ENCODE measurements at regions not wholly inside any gene's neighbourhood (a gene's known extent, or its start where the extent isn't known, plus 50 kb on each side); places are given as distances from the start of the nearest gene placed in this dataset.

DNA sequence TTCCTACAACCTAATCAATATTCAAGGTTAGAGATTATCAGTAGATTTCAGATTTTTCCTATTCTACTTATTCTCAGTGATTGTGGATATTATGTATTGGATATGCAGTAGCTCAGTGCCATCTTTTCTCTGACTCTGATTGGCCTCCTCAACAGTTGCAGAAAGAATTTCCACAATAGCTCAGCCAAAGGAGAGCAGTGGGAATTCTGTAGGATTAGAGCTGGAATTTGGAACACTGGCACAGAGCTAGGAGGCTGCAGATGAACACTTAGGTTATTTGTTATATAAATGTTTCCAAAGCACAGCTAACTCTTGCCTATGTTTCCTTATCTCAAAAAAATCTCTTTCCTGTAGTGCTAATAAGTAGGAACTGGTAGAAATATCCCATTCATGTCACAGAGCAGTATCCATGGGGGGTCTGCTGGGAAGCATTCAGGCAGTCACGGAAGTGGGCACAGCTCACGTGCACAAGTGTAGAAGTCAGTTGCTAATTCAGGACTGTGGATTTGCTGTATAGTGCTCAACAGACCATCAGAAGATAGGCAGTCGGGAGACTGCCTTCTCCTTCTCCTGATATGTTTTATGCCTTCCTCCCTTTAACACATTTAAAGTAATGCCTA, 116.2 kb upstream of the TMEM260 start:
- TF ChIP-seq POLR2A (IDR thresholded peaks at IDR 0.05; ENCODE audit: low read depth, low read length) (no peak), POLR2AphosphoS5 (IDR thresholded peaks at IDR 0.05; ENCODE audit: low read depth, low read length) (no peak), TAF1 (IDR thresholded peaks at IDR 0.05; ENCODE audit: low read depth, low read length) (no peak), SPI1 (IDR thresholded peaks at IDR 0.05; ENCODE audit: low read depth, low read length) (no peak), POU2F2 (IDR thresholded peaks at IDR 0.05; ENCODE audit: low read depth, low read length) (no peak)
